ENCODE measurements at regions not wholly inside any gene's neighbourhood (a gene's known extent, or its start where the extent isn't known, plus 50 kb on each side); places are given as distances from the start of the nearest gene placed in this dataset.

GRCh38 chr3:68288085-68288484 lies 633.7 kb upstream of the SUCLG2 start:
- 82 to 84% methylated on average over 8 of the region's 8 CpGs for WGBS, 2 donors
- Histone ChIP-seq H3K27me3 (no peaks in the 10 kb centered on the region), H3K27ac (no peak overlapping the region), H3K4me1 (no peaks in the 10 kb centered on the region), H3K9me3 (no peaks in the 10 kb centered on the region), H3K36me3 (no peaks in the 10 kb centered on the region), H3K4me3 (no peak overlapping the region)
- no peak for DNase-seq
- intact Hi-C loops (cut with DNase I) = no loop called here
- TF ChIP-seq POLR2AphosphoS5 (IDR thresholded peaks at IDR 0.05) (no peak), POLR2A (IDR thresholded peaks at IDR 0.05) (no peak), CTCF (IDR thresholded peaks at IDR 0.05) (no peak), EP300 (IDR thresholded peaks at IDR 0.05) (no peak)

GRCh38 chr3:68287101-68287500 lies 632.7 kb upstream of the SUCLG2 start:
- 74 to 78% methylated on average over 8 of the region's 8 CpGs for WGBS, 2 donors

GRCh38 chr3:68274286-68274685 lies 619.9 kb upstream of the SUCLG2 start:
- Histone ChIP-seq H3K27me3 (no peaks in the 10 kb centered on the region), H3K36me3 (no peaks in the 10 kb centered on the region), H3K4me1 (no peaks in the 10 kb centered on the region), H3K27ac (no peak overlapping the region), H3K9me3 (no peaks in the 10 kb centered on the region), H3K4me3 (no peak overlapping the region)
- intact Hi-C loops (cut with DNase I) = no loop called here
- no peak for DNase-seq
- no peak for TF ChIP-seq POLR2A (IDR thresholded peaks at IDR 0.05)
- WGBS, 2 donors = 3 to 32% methylated on average over 1 of the region's 1 CpG

More at GRCh38 chr3:68287101-68287500, 632.7 kb upstream of the SUCLG2 start:
- no peak overlapping the region for H3K27ac ChIP-seq
- no peak overlapping the region for H3K4me3 ChIP-seq
- no peaks in the 10 kb centered on the region for H3K4me1 ChIP-seq
- no peaks in the 10 kb centered on the region for H3K27me3 ChIP-seq
- no peaks in the 10 kb centered on the region for H3K36me3 ChIP-seq
- intact Hi-C loops (cut with DNase I) = no loop called here
- no peaks in the 10 kb centered on the region for H3K9me3 ChIP-seq
- no peak for DNase-seq
- TF ChIP-seq POLR2AphosphoS5 (IDR thresholded peaks at IDR 0.05) = no peak
- no peak for TF ChIP-seq POLR2A (IDR thresholded peaks at IDR 0.05)
- no peak for TF ChIP-seq CTCF (IDR thresholded peaks at IDR 0.05)
- TF ChIP-seq EP300 (IDR thresholded peaks at IDR 0.05) = no peak

- Histone ChIP-seq H3K27ac (no peak overlapping the region), H3K36me3 (no peaks in the 10 kb centered on the region), H3K27me3 (no peaks in the 10 kb centered on the region), H3K9me3 (no peaks in the 10 kb centered on the region), H3K4me1 (no peaks in the 10 kb centered on the region), H3K4me3 (no peak overlapping the region)
- DNase-seq = no peak
- 87 to 88% methylated on average over 2 of the region's 2 CpGs for WGBS, 2 donors
- TF ChIP-seq CTCF (IDR thresholded peaks at IDR 0.05) = no peak
- TF ChIP-seq EP300 (IDR thresholded peaks at IDR 0.05) = no peak
- TF ChIP-seq POLR2A (IDR thresholded peaks at IDR 0.05) = no peak
- TF ChIP-seq POLR2AphosphoS5 (IDR thresholded peaks at IDR 0.05) = no peak
- intact Hi-C loops (cut with DNase I) = no loop called here
Observed at GRCh38 chr3:68271145-68271544, 616.7 kb upstream of the SUCLG2 start.

GRCh38 chr3:68256635-68257223 lies 602.3 kb upstream of the SUCLG2 start:
- H3K27me3 ChIP-seq = no peaks in the 10 kb centered on the region
- H3K4me1 ChIP-seq = no peaks in the 10 kb centered on the region
- WGBS, 2 donors = 74 to 79% methylated on average over 3 of the region's 3 CpGs
- H3K9me3 ChIP-seq = no peaks in the 10 kb centered on the region
- TF ChIP-seq POLR2AphosphoS5 (IDR thresholded peaks at IDR 0.05) (no peak), CTCF (IDR thresholded peaks at IDR 0.05) (no peak), EP300 (IDR thresholded peaks at IDR 0.05) (no peak), POLR2A (IDR thresholded peaks at IDR 0.05) (no peak)
- intact Hi-C loops (cut with DNase I) = no loop called here
- H3K4me3 ChIP-seq = no peak overlapping the region
- DNase-seq = no peak
- H3K36me3 ChIP-seq = no peaks in the 10 kb centered on the region
- no peak overlapping the region for H3K27ac ChIP-seq

Measured in sigmoid colon (tissue), 6 donors.